Astrocyte (in vitro differentiated cells and primary cell): ENCODE measurements at regions not wholly inside any gene's neighbourhood (a gene's known extent, or its start where the extent isn't known, plus 50 kb on each side); places are given as distances from the start of the nearest gene placed in this dataset.

ENCODE experiments used
- DNase-seq: peaks from one replicate; pipeline ENCODE4 v3.0.0-alpha.2; 2010; ENCODE audit warnings: low read depth
- FAIRE-seq: peaks from 2 replicates; lab custom pipeline; 2011; peaks lifted over from hg19 to GRCh38; lab: Jason Lieb, UNC
- H2AFZ ChIP-seq: 2 replicates; pipeline ENCODE4 v1.6.0; 2012; ENCODE audit warnings: low read depth, low read length, inconsistent platforms
- H3K27ac ChIP-seq: 2 replicates; pipeline ENCODE4 v1.5.1; 2011; ENCODE audit warnings: low read depth, low read length, inconsistent platforms
- H3K27me3 ChIP-seq: 2 replicates; pipeline ENCODE4 v1.6.0; 2011; ENCODE audit warnings: low read length, inconsistent platforms; ENCODE audit not compliant: insufficient read depth
- H3K36me3 ChIP-seq: 2 replicates; pipeline ENCODE4 v1.5.1; 2011; ENCODE audit warnings: low read length, inconsistent platforms; ENCODE audit not compliant: insufficient read depth
- H3K4me1 ChIP-seq: 2 replicates; pipeline ENCODE4 v1.5.1; 2011; ENCODE audit warnings: low read length, inconsistent platforms; ENCODE audit not compliant: insufficient read depth
- H3K4me2 ChIP-seq: 2 replicates; pipeline ENCODE4 v1.6.0; 2012; ENCODE audit warnings: low read length, inconsistent platforms
- H3K4me3 ChIP-seq: 2 replicates; pipeline ENCODE4 v1.5.1; 2011; ENCODE audit warnings: low read depth, mild to moderate bottlenecking, low read length, inconsistent platforms; ENCODE audit not compliant: insufficient read depth
- H3K79me2 ChIP-seq: 2 replicates; pipeline ENCODE4 v1.6.0; 2012; ENCODE audit warnings: mild to moderate bottlenecking, low read length, inconsistent platforms; ENCODE audit not compliant: insufficient read depth
- H3K9ac ChIP-seq: 2 replicates; pipeline ENCODE4 v1.6.0; 2012; ENCODE audit warnings: mild to moderate bottlenecking, low read length, inconsistent platforms
- H3K9me3 ChIP-seq: 2 replicates; pipeline ENCODE4 v1.5.1; 2012; ENCODE audit warnings: low read depth, mild to moderate bottlenecking, low read length, inconsistent platforms; ENCODE audit not compliant: insufficient read depth
- H4K20me1 ChIP-seq: 2 replicates; pipeline ENCODE4 v1.6.0; 2012; ENCODE audit warnings: low read length, inconsistent platforms; ENCODE audit not compliant: insufficient read depth
- H3K27ac Mint-ChIP-seq: one replicate; pipeline ENCODE4 v1.8.0; 2021; ENCODE audit warnings: mild to moderate bottlenecking, mixed read lengths; ENCODE audit not compliant: unreplicated experiment
- H3K27me3 Mint-ChIP-seq: one replicate; pipeline ENCODE4 v1.8.0; 2021; ENCODE audit warnings: low read depth, mixed read lengths; ENCODE audit not compliant: unreplicated experiment
- H3K36me3 Mint-ChIP-seq: one replicate; pipeline ENCODE4 v1.8.0; 2021; ENCODE audit warnings: low read depth, mixed read lengths; ENCODE audit not compliant: unreplicated experiment
- H3K4me1 Mint-ChIP-seq: one replicate; pipeline ENCODE4 v1.8.0; 2021; ENCODE audit warnings: low read depth, mixed read lengths; ENCODE audit not compliant: unreplicated experiment
- H3K4me3 Mint-ChIP-seq: one replicate; pipeline ENCODE4 v1.8.0; 2021; ENCODE audit warnings: mild to moderate bottlenecking, moderate library complexity, mixed read lengths; ENCODE audit not compliant: unreplicated experiment
- H3K9me3 Mint-ChIP-seq: one replicate; pipeline ENCODE4 v1.8.0; 2021; ENCODE audit warnings: mild to moderate bottlenecking, mixed read lengths; ENCODE audit not compliant: unreplicated experiment
- CTCF ChIP-seq: IDR thresholded peaks from 2 replicates; pipeline ENCODE4 v1.5.1; 2011; ENCODE audit warnings: low read depth, mild to moderate bottlenecking, inconsistent platforms, low read length, moderate library complexity; ENCODE audit not compliant: insufficient read depth
- EZH2 ChIP-seq: IDR thresholded peaks from 2 replicates; pipeline ENCODE4 v1.6.1; 2012; ENCODE audit warnings: mild to moderate bottlenecking, low read length, inconsistent platforms; ENCODE audit not compliant: insufficient read depth

- Mint-ChIP-seq H3K27me3 (no peaks in the 10 kb centered on the region), H3K4me1 (no peaks in the 10 kb centered on the region), H3K4me3 (no peak overlapping the region), H3K36me3 (no peaks in the 10 kb centered on the region), H3K27ac (no peak overlapping the region), H3K9me3 (no peaks in the 10 kb centered on the region)
- TF ChIP-seq EZH2 (no peak), CTCF (no peak)
- Histone ChIP-seq H3K9ac (no peak overlapping the region), H3K27ac (no peak overlapping the region), H3K4me3 (no peak overlapping the region), H3K4me2 (no peak overlapping the region), H3K27me3 (peaks cover 2% of the 10 kb centered on the region), H3K9me3 (no peaks in the 10 kb centered on the region), H3K79me2 (no peaks in the 10 kb centered on the region), H3K36me3 (no peaks in the 10 kb centered on the region), H3K4me1 (no peaks in the 10 kb centered on the region), H2AFZ (no peak overlapping the region), H4K20me1 (no peaks in the 10 kb centered on the region)
- DNase-seq: no peak
- no peak for FAIRE-seq
These were observed 88.9 kb upstream of the FBXL4 start for GRCh38 chr6:99036672-99037071.

- H3K27me3 ChIP-seq: peaks cover 2% of the 10 kb centered on the region
- no peak for FAIRE-seq
- no peak overlapping the region for H3K9ac ChIP-seq
- Mint-ChIP-seq H3K4me1 (no peaks in the 10 kb centered on the region), H3K36me3 (no peaks in the 10 kb centered on the region), H3K4me3 (no peak overlapping the region), H3K27ac (no peak overlapping the region), H3K27me3 (no peaks in the 10 kb centered on the region), H3K9me3 (peaks cover under 1% of the 10 kb centered on the region)
- no peaks in the 10 kb centered on the region for H3K4me1 ChIP-seq
- H4K20me1 ChIP-seq: no peaks in the 10 kb centered on the region
- no peak overlapping the region for H3K27ac ChIP-seq
- H3K4me2 ChIP-seq: no peak overlapping the region
- H3K79me2 ChIP-seq: no peaks in the 10 kb centered on the region
- TF ChIP-seq CTCF (no peak), EZH2 (no peak)
- no peaks in the 10 kb centered on the region for H3K36me3 ChIP-seq
- H3K9me3 ChIP-seq: no peaks in the 10 kb centered on the region
- no peak for DNase-seq
- H2AFZ ChIP-seq: no peak overlapping the region
- no peak overlapping the region for H3K4me3 ChIP-seq
These were observed 84.7 kb upstream of the FBXL4 start for GRCh38 chr6:99032396-99032795.

GRCh38 chr6:99031957-99032356 is 84.2 kb upstream of the FBXL4 start:
- FAIRE-seq: no peak
- Mint-ChIP-seq H3K4me3 (no peak overlapping the region), H3K9me3 (peaks cover 3% of the 10 kb centered on the region), H3K4me1 (no peaks in the 10 kb centered on the region), H3K27ac (no peak overlapping the region), H3K36me3 (no peaks in the 10 kb centered on the region), H3K27me3 (no peaks in the 10 kb centered on the region)
- Histone ChIP-seq H3K4me1 (no peaks in the 10 kb centered on the region), H3K79me2 (no peaks in the 10 kb centered on the region), H2AFZ (no peak overlapping the region), H3K27me3 (peaks cover 2% of the 10 kb centered on the region), H3K9ac (no peak overlapping the region), H3K9me3 (no peaks in the 10 kb centered on the region), H3K27ac (no peak overlapping the region), H4K20me1 (no peaks in the 10 kb centered on the region), H3K4me3 (no peak overlapping the region), H3K36me3 (no peaks in the 10 kb centered on the region), H3K4me2 (no peak overlapping the region)
- TF ChIP-seq CTCF: no peak
- no peak for TF ChIP-seq EZH2
- no peak for DNase-seq
